OCI-LY1 (cell line): ENCODE measurements at regions not wholly inside any gene's neighbourhood (a gene's known extent, or its start where the extent isn't known, plus 50 kb on each side); places are given as distances from the start of the nearest gene placed in this dataset.

Experiments
- EZH2 ChIP-seq: fragments of 200-600 bp; sonication (generic), shearing (Covaris generic); IDR thresholded peaks from 2 replicates; pipeline ENCODE4 v1.8.0; 2017; ENCODE audit warnings: borderline replicate concordance, mixed run types, mild to moderate bottlenecking, antibody characterized with exemption, low read length, moderate library complexity, mixed read lengths
- TF ChIP-seq, protein P1 (sequence below): fragments of 200-600 bp; sonication (generic), shearing (Covaris generic); IDR thresholded peaks from 2 replicates; pipeline ENCODE4 v1.5.1; 2017; ENCODE audit warnings: mild to moderate bottlenecking, antibody characterized with exemption, low read length, moderate library complexity, mixed read lengths

DNA sequence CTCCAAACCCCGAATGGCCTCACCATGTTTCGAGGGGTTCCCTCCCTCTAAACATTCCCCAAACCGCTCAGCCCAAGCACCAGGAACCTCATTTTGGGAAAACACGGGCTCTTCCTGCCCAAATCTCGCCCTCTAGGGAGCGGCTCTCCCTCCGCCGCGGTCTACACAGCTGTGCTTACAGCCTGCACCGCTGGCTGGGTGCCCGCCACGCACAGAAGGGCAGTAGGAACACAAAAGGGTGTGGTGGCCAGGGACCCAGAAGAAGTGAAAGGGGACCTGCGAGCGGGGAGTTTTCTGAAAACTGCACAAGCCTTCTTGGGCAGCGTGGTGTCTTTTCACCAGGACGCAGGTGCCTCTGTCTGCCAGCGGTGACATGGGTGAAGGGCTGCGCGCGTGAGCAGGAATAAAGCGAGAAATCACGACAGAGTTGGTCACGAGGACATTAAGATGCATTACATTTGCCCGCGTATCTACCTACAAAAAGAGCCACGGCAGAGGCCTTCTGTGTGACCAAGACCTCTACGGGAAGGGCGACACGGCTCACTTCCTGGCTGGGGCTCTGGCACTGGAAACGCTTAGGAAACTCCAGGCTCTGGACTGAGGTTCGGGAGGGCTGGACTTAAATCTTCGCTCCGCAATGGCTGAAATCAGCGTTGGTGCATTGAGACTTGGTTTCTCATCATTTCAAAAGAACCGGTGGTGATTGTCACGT, 171.7 kb downstream of the LSM5 start:
- TF ChIP-seq, protein P1, sequence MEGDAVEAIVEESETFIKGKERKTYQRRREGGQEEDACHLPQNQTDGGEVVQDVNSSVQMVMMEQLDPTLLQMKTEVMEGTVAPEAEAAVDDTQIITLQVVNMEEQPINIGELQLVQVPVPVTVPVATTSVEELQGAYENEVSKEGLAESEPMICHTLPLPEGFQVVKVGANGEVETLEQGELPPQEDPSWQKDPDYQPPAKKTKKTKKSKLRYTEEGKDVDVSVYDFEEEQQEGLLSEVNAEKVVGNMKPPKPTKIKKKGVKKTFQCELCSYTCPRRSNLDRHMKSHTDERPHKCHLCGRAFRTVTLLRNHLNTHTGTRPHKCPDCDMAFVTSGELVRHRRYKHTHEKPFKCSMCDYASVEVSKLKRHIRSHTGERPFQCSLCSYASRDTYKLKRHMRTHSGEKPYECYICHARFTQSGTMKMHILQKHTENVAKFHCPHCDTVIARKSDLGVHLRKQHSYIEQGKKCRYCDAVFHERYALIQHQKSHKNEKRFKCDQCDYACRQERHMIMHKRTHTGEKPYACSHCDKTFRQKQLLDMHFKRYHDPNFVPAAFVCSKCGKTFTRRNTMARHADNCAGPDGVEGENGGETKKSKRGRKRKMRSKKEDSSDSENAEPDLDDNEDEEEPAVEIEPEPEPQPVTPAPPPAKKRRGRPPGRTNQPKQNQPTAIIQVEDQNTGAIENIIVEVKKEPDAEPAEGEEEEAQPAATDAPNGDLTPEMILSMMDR = no peak
- no peak for TF ChIP-seq EZH2
